LNCAP (cell line): ENCODE measurements at regions not wholly inside any gene's neighbourhood (a gene's known extent, or its start where the extent isn't known, plus 50 kb on each side); places are given as distances from the start of the nearest gene placed in this dataset.

Source experiments
- CTCF ChIP-seq: fragments of 450-650 bp; IDR thresholded peaks from 2 replicates; pipeline ENCODE4 v1.5.1; 2017; ENCODE audit warnings: mild to moderate bottlenecking

GRCh38 chr20:51111290-51111689, 88.4 kb upstream of the KCNG1 start:
- no peak for TF ChIP-seq CTCF

GRCh38 chr20:51108638-51109363, 85.9 kb upstream of the KCNG1 start:
- TF ChIP-seq CTCF = no peak

GRCh38 chr20:51106011-51106410, 83.1 kb upstream of the KCNG1 start:
- TF ChIP-seq CTCF = no peak

- no peak for TF ChIP-seq CTCF
Measured at GRCh38 chr20:51104960-51105920, 82.3 kb upstream of the KCNG1 start.

- TF ChIP-seq CTCF = no peak
Measured at GRCh38 chr20:51100617-51101016, 77.7 kb upstream of the KCNG1 start.

GRCh38 chr20:51098284-51098810, 75.4 kb upstream of the KCNG1 start:
- TF ChIP-seq CTCF = no peak

GRCh38 chr20:51097351-51098120, 74.6 kb upstream of the KCNG1 start:
- TF ChIP-seq CTCF = no peak
